A673 (cell line): ENCODE measurements at regions not wholly inside any gene's neighbourhood (a gene's known extent, or its start where the extent isn't known, plus 50 kb on each side); places are given as distances from the start of the nearest gene placed in this dataset.

Source experiments
- BruUV-seq: library from RNA; stranded (reverse); fragments of 400-500 nt; replicated peaks from 2 replicates; lab custom pipeline; 2021; lab: Mats Ljungman, UMichigan
- CTCF ChIA-PET: fragments of 300-600 bp; sonication (Branson Sonifier 250); formaldehyde crosslinking; loops from one replicate; lab custom pipeline; 2022; ENCODE audit warnings: antibody characterized with exemption; lab: Charles Lee
- POLR2A ChIA-PET: fragments of 300-600 bp; sonication (Branson Sonifier 250); formaldehyde crosslinking; loops from one replicate; lab custom pipeline; 2022; ENCODE audit warnings: antibody characterized with exemption; ENCODE audit not compliant: low non-redundant PET; lab: Charles Lee
- DNase-seq: peaks from one replicate; pipeline ENCODE4 v3.0.0-alpha.2; 2015; ENCODE audit warnings: low spot score
- H3K27ac ChIP-seq: fragments of 200-600 bp; sonication (generic); 2 replicates; pipeline ENCODE4 v1.5.1; 2016; ENCODE audit warnings: mixed run types, low read depth, mild to moderate bottlenecking, mixed read lengths, antibody characterized with exemption, low read length; ENCODE audit not compliant: poor library complexity, severe bottlenecking
- H3K27me3 ChIP-seq: fragments of 200-600 bp; sonication (generic); replicated peaks from 2 replicates; pipeline ENCODE4 v1.6.1; 2017; ENCODE audit warnings: mixed run types, low read depth, mild to moderate bottlenecking, mixed read lengths, antibody characterized with exemption, low read length; ENCODE audit not compliant: insufficient read depth, poor library complexity
- H3K36me3 ChIP-seq: fragments of 200-600 bp; sonication (generic); 2 replicates; pipeline ENCODE4 v1.6.1; 2016; ENCODE audit warnings: mixed run types, mild to moderate bottlenecking, mixed read lengths, antibody characterized with exemption, low read length; ENCODE audit not compliant: insufficient read depth, poor library complexity, severe bottlenecking
- H3K4me1 ChIP-seq: fragments of 200-600 bp; sonication (generic); 2 replicates; pipeline ENCODE4 v1.6.1; 2017; ENCODE audit warnings: mixed run types, mild to moderate bottlenecking, mixed read lengths, antibody characterized with exemption, low read length; ENCODE audit not compliant: insufficient read depth, poor library complexity, severe bottlenecking
- H3K4me3 ChIP-seq: fragments of 200-600 bp; sonication (generic); 2 replicates; pipeline ENCODE4 v1.5.1; 2016; ENCODE audit warnings: low read depth, mixed run types, mild to moderate bottlenecking, mixed read lengths, low read length; ENCODE audit not compliant: poor library complexity, severe bottlenecking
- H3K9me3 ChIP-seq: fragments of 200-600 bp; sonication (generic); 2 replicates; pipeline ENCODE4 v1.6.1; 2016; ENCODE audit warnings: mixed run types, low read depth, mild to moderate bottlenecking, mixed read lengths, antibody characterized with exemption, low read length; ENCODE audit not compliant: poor library complexity, severe bottlenecking
- EZH2 ChIP-seq: fragments of 200-600 bp; sonication (generic); IDR thresholded peaks from 2 replicates; pipeline ENCODE4 v1.6.1; 2017; ENCODE audit warnings: borderline replicate concordance, low read depth, mild to moderate bottlenecking, mixed read lengths, antibody characterized with exemption, low read length; ENCODE audit not compliant: poor library complexity, severe bottlenecking
- intact Hi-C: fragments of 100-400 bp; cut with micrococcal nuclease; formaldehyde crosslinking; loops from one replicate; pipeline ENCODE4 v1.10.0; 2022; ENCODE audit not compliant: unreplicated experiment
- TF ChIP-seq, protein P1 (sequence below): fragments of 300-800, 200-600 bp; sonication (generic); conservative IDR thresholded peaks from 2 replicates; pipeline ENCODE4 v1.5.1; 2017; ENCODE audit warnings: low read depth, mild to moderate bottlenecking, antibody characterized with exemption, low read length, moderate library complexity, mixed read lengths

DNA sequence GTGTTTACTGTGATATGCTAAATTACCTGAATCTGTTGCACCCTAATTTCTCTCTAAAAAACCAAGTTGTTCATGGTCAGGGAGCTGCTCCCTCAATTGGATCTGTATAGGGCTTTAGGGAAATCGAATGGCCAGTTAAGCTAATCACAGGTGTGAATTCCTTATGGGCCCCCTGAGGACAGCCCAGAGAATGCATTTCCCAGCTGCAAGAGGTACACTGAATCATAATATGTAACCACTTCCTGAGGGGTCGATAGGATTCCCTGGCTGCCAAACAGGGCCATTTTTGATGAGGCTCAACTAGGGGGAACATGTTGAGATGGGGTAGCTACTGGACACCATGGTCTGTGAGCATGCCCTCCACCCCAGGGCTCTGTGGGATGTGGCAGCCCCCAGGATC lies 478.6 kb downstream of the CCDC171 start:
- Histone ChIP-seq H3K27me3 (no peaks in the 10 kb centered on the region), H3K36me3 (peaks cover 27% of the 10 kb centered on the region), H3K27ac (no peak overlapping the region), H3K4me1 (no peaks in the 10 kb centered on the region), H3K4me3 (no peak overlapping the region), H3K9me3 (no peaks in the 10 kb centered on the region)
- no peak for DNase-seq
- TF ChIP-seq EZH2, result no peak
- TF ChIP-seq, protein P1, sequence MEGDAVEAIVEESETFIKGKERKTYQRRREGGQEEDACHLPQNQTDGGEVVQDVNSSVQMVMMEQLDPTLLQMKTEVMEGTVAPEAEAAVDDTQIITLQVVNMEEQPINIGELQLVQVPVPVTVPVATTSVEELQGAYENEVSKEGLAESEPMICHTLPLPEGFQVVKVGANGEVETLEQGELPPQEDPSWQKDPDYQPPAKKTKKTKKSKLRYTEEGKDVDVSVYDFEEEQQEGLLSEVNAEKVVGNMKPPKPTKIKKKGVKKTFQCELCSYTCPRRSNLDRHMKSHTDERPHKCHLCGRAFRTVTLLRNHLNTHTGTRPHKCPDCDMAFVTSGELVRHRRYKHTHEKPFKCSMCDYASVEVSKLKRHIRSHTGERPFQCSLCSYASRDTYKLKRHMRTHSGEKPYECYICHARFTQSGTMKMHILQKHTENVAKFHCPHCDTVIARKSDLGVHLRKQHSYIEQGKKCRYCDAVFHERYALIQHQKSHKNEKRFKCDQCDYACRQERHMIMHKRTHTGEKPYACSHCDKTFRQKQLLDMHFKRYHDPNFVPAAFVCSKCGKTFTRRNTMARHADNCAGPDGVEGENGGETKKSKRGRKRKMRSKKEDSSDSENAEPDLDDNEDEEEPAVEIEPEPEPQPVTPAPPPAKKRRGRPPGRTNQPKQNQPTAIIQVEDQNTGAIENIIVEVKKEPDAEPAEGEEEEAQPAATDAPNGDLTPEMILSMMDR, result no peak
- BruUV-seq, result no TSS peak
- POLR2A ChIA-PET, result no interaction called here
- intact Hi-C loops, result no loop called here
- CTCF ChIA-PET, result no interaction called here

GRCh38 chr9:16031971-16032370 lies 479.1 kb downstream of the CCDC171 start:
- intact Hi-C loops, result no loop called here
- BruUV-seq, result no TSS peak
- H3K36me3 ChIP-seq, result peaks cover 32% of the 10 kb centered on the region
- no peak overlapping the region for H3K27ac ChIP-seq
- no peaks in the 10 kb centered on the region for H3K9me3 ChIP-seq
- no peaks in the 10 kb centered on the region for H3K4me1 ChIP-seq
- no peak overlapping the region for H3K4me3 ChIP-seq
- TF ChIP-seq EZH2, result no peak
- TF ChIP-seq, protein P1, result no peak
- H3K27me3 ChIP-seq, result no peaks in the 10 kb centered on the region
- ChIA-PET POLR2A (no interaction called here), CTCF (no interaction called here)
- DNase-seq, result no peak

DNA sequence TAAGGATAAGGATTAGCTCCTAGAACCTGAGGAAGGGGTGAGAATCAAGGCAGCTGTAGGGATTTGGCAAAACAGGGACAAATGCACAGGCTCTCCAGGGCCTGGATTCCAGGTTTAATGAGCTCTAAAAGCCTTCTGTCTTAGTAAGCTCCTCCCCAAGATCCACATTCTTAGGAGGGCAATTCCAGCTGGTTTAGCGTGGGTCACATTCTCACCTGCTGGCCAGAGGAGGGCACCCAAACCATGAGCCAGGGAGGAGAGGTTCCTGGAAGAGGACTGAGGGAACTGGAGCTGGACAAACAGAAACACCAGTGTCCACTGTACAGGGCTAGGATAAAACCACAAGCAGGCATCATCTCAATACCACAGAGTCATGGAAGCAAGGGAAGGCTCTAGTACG lies 480.0 kb downstream of the CCDC171 start:
- Histone ChIP-seq H3K4me1 (no peaks in the 10 kb centered on the region), H3K36me3 (peaks cover 35% of the 10 kb centered on the region), H3K4me3 (no peak overlapping the region), H3K9me3 (no peaks in the 10 kb centered on the region), H3K27ac (no peak overlapping the region), H3K27me3 (no peaks in the 10 kb centered on the region)
- ChIA-PET POLR2A (no interaction called here), CTCF (no interaction called here)
- no peak for DNase-seq
- BruUV-seq, result no TSS peak
- intact Hi-C loops, result no loop called here
- TF ChIP-seq, protein P1, result no peak
- no peak for TF ChIP-seq EZH2
